H1 (cell line): ENCODE measurements at regions not wholly inside any gene's neighbourhood (a gene's known extent, or its start where the extent isn't known, plus 50 kb on each side); places are given as distances from the start of the nearest gene placed in this dataset.

Experiments
- CTCF ChIA-PET: fragments of 300-600 bp; sonication (Branson Sonifier 250); formaldehyde crosslinking; loops from one replicate; lab custom pipeline; 2021; ENCODE audit not compliant: partially characterized antibody; lab: Charles Lee
- POLR2A ChIA-PET: fragments of 300-600 bp; sonication (Branson Sonifier 250); formaldehyde crosslinking; loops from one replicate; lab custom pipeline; 2021; ENCODE audit warnings: inconsistent platforms; ENCODE audit not compliant: partially characterized antibody; lab: Charles Lee
- DNase-seq, 2 experiments: peaks; one replicate each; pipeline versions ENCODE4 v3.0.0 to v3.0.0-alpha.2; 2010 to 2022; ENCODE audit warnings: low spot score in 2 of 2, low read depth in 1 of 2, mixed read lengths in 1 of 2
- FAIRE-seq: peaks from 2 replicates; lab custom pipeline; 2011; peaks lifted over from hg19 to GRCh38; lab: Jason Lieb, UNC
- H2AFZ ChIP-seq: 2 replicates; pipeline ENCODE4 v1.8.1; 2012; ENCODE audit warnings: low read length, inconsistent platforms
- H2AK5ac ChIP-seq: 2 replicates; pipeline ENCODE4 v1.6.1; 2013; ENCODE audit warnings: low read depth, low read length
- H2BK120ac ChIP-seq: replicated peaks from 2 replicates; pipeline ENCODE3; 2013; ENCODE audit warnings: low read depth, low read length, inconsistent platforms
- H2BK12ac ChIP-seq: 2 replicates; pipeline ENCODE4 v1.6.1; 2013; ENCODE audit warnings: low read depth, low read length
- H2BK15ac ChIP-seq: 2 replicates; pipeline ENCODE4 v1.6.1; 2013; ENCODE audit warnings: low read length
- H2BK20ac ChIP-seq: 2 replicates; pipeline ENCODE4 v1.6.1; 2013; ENCODE audit warnings: low read length
- H2BK5ac ChIP-seq: 2 replicates; pipeline ENCODE4 v1.6.1; 2013; ENCODE audit warnings: low read depth, low read length
- H3K14ac ChIP-seq: 2 replicates; pipeline ENCODE4 v1.6.1; 2013; ENCODE audit warnings: inconsistent platforms; ENCODE audit not compliant: insufficient read length
- H3K18ac ChIP-seq: 2 replicates; pipeline ENCODE4 v1.6.1; 2013; ENCODE audit warnings: low read length; ENCODE audit errors: extremely low read depth
- H3K23ac ChIP-seq: 2 replicates; pipeline ENCODE4 v1.6.1; 2013; ENCODE audit warnings: inconsistent platforms; ENCODE audit not compliant: insufficient read length
- H3K23me2 ChIP-seq: 2 replicates; pipeline ENCODE4 v1.6.1; 2013; ENCODE audit warnings: low read depth, low read length
- H3K27ac ChIP-seq: 2 replicates; pipeline ENCODE4 v1.6.1; 2011; ENCODE audit warnings: low read depth, low read length, inconsistent platforms
- H3K27me3 ChIP-seq, 4 experiments: replicated peaks in 1 of 4; 1 replicate in 1 of 4; 2 replicates in 3 of 4; pipeline versions ENCODE4 v1.6.1 to v1.8.1; 2011 to 2013; ENCODE audit warnings: low read length in 3 of 4, mild to moderate bottlenecking in 3 of 4, inconsistent platforms in 2 of 4, mixed read lengths in 2 of 4, moderate library complexity in 1 of 4; ENCODE audit not compliant: control insufficient read depth in 3 of 4, insufficient read depth in 3 of 4; ENCODE audit errors: extremely low read depth in 1 of 4
- H3K36me3 ChIP-seq, 4 experiments: 2 replicates each; pipeline versions ENCODE4 v1.6.1 to v1.8.1; 2011 to 2013; ENCODE audit warnings: mild to moderate bottlenecking in 4 of 4, low read length in 3 of 4, moderate library complexity in 2 of 4, control low read depth in 1 of 4, inconsistent platforms in 1 of 4; ENCODE audit not compliant: insufficient read depth in 4 of 4, control insufficient read depth in 2 of 4
- H3K4ac ChIP-seq: replicated peaks from 2 replicates; pipeline ENCODE3; 2013; ENCODE audit warnings: low read length, low read depth, mixed read lengths, inconsistent platforms; ENCODE audit not compliant: insufficient read length
- H3K4me1 ChIP-seq, 4 experiments: replicated peaks in 1 of 4; 1 replicate in 1 of 4; 2 replicates in 3 of 4; pipeline versions ENCODE4 v1.6.1 to v1.8.1; 2011 to 2013; ENCODE audit warnings: low read length in 3 of 4, inconsistent platforms in 2 of 4, mixed read lengths in 1 of 4; ENCODE audit not compliant: insufficient read depth in 4 of 4, control insufficient read depth in 3 of 4
- H3K4me2 ChIP-seq, 2 experiments: 2 replicates each; pipeline versions ENCODE4 v1.6.1 to v1.8.1; 2011 to 2013; ENCODE audit warnings: low read depth in 2 of 2, low read length in 2 of 2, control low read depth in 1 of 2, inconsistent platforms in 1 of 2, mild to moderate bottlenecking in 1 of 2; ENCODE audit not compliant: insufficient read depth in 1 of 2
- H3K4me3 ChIP-seq, 4 experiments: fragments of 200-600, 300-600 bp in 1 of 4; sonication (generic), shearing (Covaris generic), sonication (Bioruptor Twin) in 1 of 4; 2 replicates each; pipeline versions ENCODE4 v1.5.1 to v1.8.1; 2011 to 2016; ENCODE audit warnings: low read length in 4 of 4, low read depth in 3 of 4, control low read depth in 2 of 4, inconsistent platforms in 2 of 4, mild to moderate bottlenecking in 2 of 4, mixed read lengths in 1 of 4, moderate library complexity in 1 of 4; ENCODE audit not compliant: insufficient read depth in 2 of 4; ENCODE audit errors: extremely low read depth in 1 of 4
- H3K56ac ChIP-seq: replicated peaks from 2 replicates; pipeline ENCODE3; 2013; ENCODE audit warnings: low read depth, mild to moderate bottlenecking, mixed read lengths, low read length, inconsistent platforms; ENCODE audit not compliant: insufficient read length
- H3K79me1 ChIP-seq: 2 replicates; pipeline ENCODE4 v1.6.1; 2013; ENCODE audit warnings: low read depth, low read length, control low read depth
- H3K79me2 ChIP-seq, 2 experiments: 2 replicates each; pipeline versions ENCODE4 v1.6.1 to v1.8.1; 2012 to 2013; ENCODE audit warnings: low read length in 2 of 2, mild to moderate bottlenecking in 2 of 2, inconsistent platforms in 1 of 2; ENCODE audit not compliant: insufficient read depth in 2 of 2, control insufficient read depth in 1 of 2
- H3K9ac ChIP-seq, 4 experiments: replicated peaks in 1 of 4; 1 replicate in 1 of 4; 2 replicates in 3 of 4; pipeline versions ENCODE4 v1.6.1 to v1.8.1; 2011 to 2013; ENCODE audit warnings: low read depth in 3 of 4, low read length in 3 of 4, control low read depth in 2 of 4, mild to moderate bottlenecking in 2 of 4, moderate library complexity in 2 of 4, inconsistent platforms in 1 of 4; ENCODE audit errors: extremely low read depth in 1 of 4
- H3K9me3 ChIP-seq, 2 experiments: 2 replicates each; pipeline versions ENCODE4 v1.6.1 to v1.8.1; 2012 to 2013; ENCODE audit warnings: mild to moderate bottlenecking in 2 of 2, moderate library complexity in 2 of 2, control low read depth in 1 of 2, inconsistent platforms in 1 of 2, low read depth in 1 of 2, low read length in 1 of 2, mixed read lengths in 1 of 2; ENCODE audit not compliant: insufficient read depth in 2 of 2
- H4K20me1 ChIP-seq, 2 experiments: replicated peaks in 1 of 2; 2 replicates each; pipeline versions ENCODE3 to v1.8.1; 2011 to 2013; ENCODE audit warnings: inconsistent platforms in 2 of 2, low read length in 2 of 2, mild to moderate bottlenecking in 1 of 2; ENCODE audit not compliant: insufficient read depth in 2 of 2, control insufficient read depth in 1 of 2
- H4K5ac ChIP-seq: 2 replicates; pipeline ENCODE4 v1.6.1; 2013; ENCODE audit warnings: low read length, low read depth, mixed read lengths, inconsistent platforms; ENCODE audit not compliant: insufficient read length
- H4K8ac ChIP-seq: 2 replicates; pipeline ENCODE4 v1.8.0; 2013; ENCODE audit warnings: mild to moderate bottlenecking, moderate library complexity, low read length, inconsistent platforms; ENCODE audit not compliant: insufficient read depth; ENCODE audit errors: extremely low read depth
- H4K91ac ChIP-seq: replicated peaks from 2 replicates; pipeline ENCODE3; 2013; ENCODE audit warnings: low read length, mixed read lengths, inconsistent platforms; ENCODE audit not compliant: insufficient read length
- CEBPB ChIP-seq: IDR thresholded peaks from 2 replicates; pipeline ENCODE4 v1.6.1; 2012; ENCODE audit warnings: low read depth, low read length
- EGR1 ChIP-seq: IDR thresholded peaks from 2 replicates; pipeline ENCODE4 v1.6.1; 2011; ENCODE audit warnings: low read depth, low read length, borderline replicate concordance
- GABPA ChIP-seq: IDR thresholded peaks from 2 replicates; pipeline ENCODE4 v1.6.1; 2011; ENCODE audit warnings: mild to moderate bottlenecking, low read length, moderate library complexity, borderline replicate concordance; ENCODE audit not compliant: insufficient read depth
- HDAC2 ChIP-seq, 2 experiments: fragments of 300-600 bp in 1 of 2; sonication (generic) in 1 of 2; IDR thresholded peaks; 2 replicates each; pipeline ENCODE4 v1.6.1; 2011 to 2012; ENCODE audit warnings: low read depth in 2 of 2, low read length in 2 of 2, mild to moderate bottlenecking in 2 of 2, moderate library complexity in 2 of 2, borderline replicate concordance in 1 of 2, inconsistent platforms in 1 of 2
- WGBS, 2 experiments: shearing (Covaris generic) in 1 of 2; methylation state at CpG; one replicate each; pipeline versions ENCODE4 v1.1.6 to v1.1.7; 2013 to 2015; ENCODE audit warnings: low lambda C conversion rate in 2 of 2, mixed read lengths in 2 of 2, inconsistent platforms in 1 of 2, low coverage in 1 of 2, missing lambda C conversion rate in 1 of 2; ENCODE audit not compliant: insufficient replicate concordance in 2 of 2, insufficient coverage in 1 of 2, insufficient read length in 1 of 2; ENCODE audit errors: extremely low coverage in 1 of 2, missing lambda C conversion rate in 1 of 2; 5-methylcytosine and 5-hydroxymethylcytosine counted together

DNA sequence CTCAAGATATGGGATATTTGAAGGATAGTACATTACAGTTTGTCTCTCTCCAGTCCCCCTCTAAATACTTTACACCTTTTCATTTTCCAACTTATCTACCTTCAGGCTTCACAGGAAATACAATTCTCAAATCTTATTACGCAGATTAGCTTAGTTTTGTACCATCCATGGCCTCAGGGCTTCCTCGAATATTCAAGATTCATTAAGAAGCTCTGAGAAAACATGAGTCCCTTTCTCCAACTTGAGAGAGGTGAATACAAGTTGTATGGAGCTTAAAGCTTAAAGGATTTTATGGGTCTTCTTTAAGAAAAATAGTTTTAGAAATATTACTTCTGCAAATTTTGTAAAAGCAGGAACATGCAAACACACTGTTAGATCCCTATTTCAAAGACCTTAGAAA, 1212.5 kb downstream of the GALC start:
- H2BK5ac ChIP-seq: no peak overlapping the region
- no peak for FAIRE-seq
- H3K9ac ChIP-seq: no peak overlapping the region

More for the DNA sequence above, 1212.5 kb downstream of the GALC start:
- Histone ChIP-seq H3K4ac (no peak overlapping the region), H4K91ac (no peak overlapping the region), H3K79me2 (no peaks in the 10 kb centered on the region), H3K4me2 (no peak overlapping the region), H2BK15ac (no peak overlapping the region), H2BK12ac (no peak overlapping the region), H4K20me1 (no peaks in the 10 kb centered on the region), H3K27me3 (no peaks in the 10 kb centered on the region), H3K23me2 (no peaks in the 10 kb centered on the region), H2BK20ac (no peak overlapping the region), H4K8ac (no peak overlapping the region), H3K14ac (no peak overlapping the region), H2AK5ac (no peak overlapping the region), H3K79me1 (no peaks in the 10 kb centered on the region), H3K56ac (no peak overlapping the region), H2BK120ac (no peak overlapping the region), H3K9me3 (peaks cover 0 to 7% of the 10 kb centered on the region in 2 experiments; a peak in 2 of 4 replicates), H2AFZ (no peak overlapping the region), H3K4me1 (no peaks in the 10 kb centered on the region), H3K18ac (no peak overlapping the region), H4K5ac (no peak overlapping the region), H3K4me3 (no peak overlapping the region), H3K27ac (no peak overlapping the region), H3K36me3 (no peaks in the 10 kb centered on the region), H3K23ac (no peak overlapping the region)
- no peak for TF ChIP-seq EGR1
- TF ChIP-seq HDAC2 (IDR thresholded peaks at IDR 0.05; ENCODE audit: borderline replicate concordance in 1 of 2, low read depth in 2 of 2, low read length in 2 of 2): no peak
- TF ChIP-seq GABPA: no peak
- TF ChIP-seq CEBPB: no peak
- CTCF ChIA-PET: interaction anchor here (0.6 kb wide), 1 partner anchor 37 kb away, joined by 3 read pairs; no protein-coding TSS in a partner anchor
- 98% methylated on average over 2 of the region's 2 CpGs; no CpG with 5 or more reads in 1 of the 2 experiments for WGBS, 2 experiments
- POLR2A ChIA-PET: no interaction called here
- no peak for DNase-seq
